MM.1S (cell line): ENCODE measurements at regions not wholly inside any gene's neighbourhood (a gene's known extent, or its start where the extent isn't known, plus 50 kb on each side); places are given as distances from the start of the nearest gene placed in this dataset.

Experiments used
- DNase-seq: peaks from one replicate; pipeline ENCODE4 v3.0.0-alpha.2; 2015
- H2AFZ ChIP-seq: fragments of 300-600 bp; sonication (generic); 2 replicates; pipeline ENCODE4 v1.6.0; 2016; ENCODE audit warnings: antibody characterized with exemption, low read length
- H3F3A ChIP-seq: fragments of 300-600 bp; sonication (generic); 2 replicates; pipeline ENCODE4 v1.6.1; 2016; ENCODE audit warnings: mild to moderate bottlenecking, antibody characterized with exemption, low read length, moderate library complexity, mixed read lengths; ENCODE audit not compliant: insufficient read depth
- H3K27ac ChIP-seq: fragments of 300-600 bp; sonication (generic); 2 replicates; pipeline ENCODE4 v1.5.1; 2016; ENCODE audit warnings: mild to moderate bottlenecking, low read length
- H3K27me3 ChIP-seq: fragments of 300-600 bp; sonication (generic); replicated peaks from 2 replicates; pipeline ENCODE4 v1.6.0; 2016; ENCODE audit warnings: low read length; ENCODE audit not compliant: insufficient read depth
- H3K36me3 ChIP-seq: fragments of 300-600 bp; sonication (generic); replicated peaks from 2 replicates; pipeline ENCODE4 v1.6.1; 2016; ENCODE audit warnings: mild to moderate bottlenecking, low read length, mixed read lengths; ENCODE audit not compliant: insufficient read depth
- H3K4me1 ChIP-seq: fragments of 300-600 bp; sonication (generic); 2 replicates; pipeline ENCODE4 v1.6.1; 2016; ENCODE audit warnings: low read length, mixed read lengths
- H3K4me2 ChIP-seq: fragments of 300-600 bp; sonication (generic); 2 replicates; pipeline ENCODE4 v1.6.0; 2016; ENCODE audit warnings: low read depth, low read length
- H3K4me3 ChIP-seq: fragments of 300-600 bp; sonication (generic); 2 replicates; pipeline ENCODE4 v1.5.1; 2016; ENCODE audit warnings: low read length, mixed read lengths
- H3K79me2 ChIP-seq: fragments of 300-600 bp; sonication (generic); 2 replicates; pipeline ENCODE4 v1.6.1; 2016; ENCODE audit warnings: mixed run types, low read length, mixed read lengths
- H3K9ac ChIP-seq: fragments of 300-600 bp; sonication (generic); 2 replicates; pipeline ENCODE4 v1.6.1; 2016; ENCODE audit warnings: low read length, mixed read lengths
- H3K9me2 ChIP-seq: fragments of 300-600 bp; sonication (generic); replicated peaks from 2 replicates; pipeline ENCODE4 v1.6.1; 2016; ENCODE audit warnings: mild to moderate bottlenecking, low read length, mixed read lengths; ENCODE audit not compliant: insufficient read depth
- H3K9me3 ChIP-seq: fragments of 300-600 bp; sonication (generic); replicated peaks from 2 replicates; pipeline ENCODE4 v1.6.1; 2016; ENCODE audit warnings: mild to moderate bottlenecking, low read length, mixed read lengths; ENCODE audit not compliant: insufficient read depth
- H4K20me1 ChIP-seq: fragments of 300-600 bp; sonication (generic); 2 replicates; pipeline ENCODE4 v1.6.1; 2016; ENCODE audit warnings: mild to moderate bottlenecking, low read length, moderate library complexity, mixed read lengths; ENCODE audit not compliant: insufficient read depth
- EZH2 ChIP-seq: fragments of 300-600 bp; sonication (generic); optimal IDR thresholded peaks from 2 replicates; pipeline ENCODE3; 2017; ENCODE audit warnings: low read depth, mild to moderate bottlenecking, antibody characterized with exemption, low read length, mixed read lengths
- EZH2phosphoT487 ChIP-seq: fragments of 300-600 bp; sonication (generic); IDR thresholded peaks from 2 replicates; pipeline ENCODE4 v1.6.1; 2018; ENCODE audit warnings: antibody characterized with exemption, low read length
- TF ChIP-seq, protein P1 (sequence below): fragments of 300-600 bp; sonication (generic); IDR thresholded peaks from 2 replicates; pipeline ENCODE4 v1.5.1; 2016; ENCODE audit warnings: antibody characterized with exemption, low read length, mixed read lengths

- no peaks in the 10 kb centered on the region for H4K20me1 ChIP-seq
- H3K9me2 ChIP-seq, result no peaks in the 10 kb centered on the region
- no peaks in the 10 kb centered on the region for H3K4me1 ChIP-seq
- no peak overlapping the region for H3K9ac ChIP-seq
- no peak overlapping the region for H2AFZ ChIP-seq
- H3K4me2 ChIP-seq, result no peak overlapping the region
- no peak overlapping the region for H3K4me3 ChIP-seq
- TF ChIP-seq EZH2phosphoT487 (no peak), EZH2 (no peak)
- TF ChIP-seq, protein P1, sequence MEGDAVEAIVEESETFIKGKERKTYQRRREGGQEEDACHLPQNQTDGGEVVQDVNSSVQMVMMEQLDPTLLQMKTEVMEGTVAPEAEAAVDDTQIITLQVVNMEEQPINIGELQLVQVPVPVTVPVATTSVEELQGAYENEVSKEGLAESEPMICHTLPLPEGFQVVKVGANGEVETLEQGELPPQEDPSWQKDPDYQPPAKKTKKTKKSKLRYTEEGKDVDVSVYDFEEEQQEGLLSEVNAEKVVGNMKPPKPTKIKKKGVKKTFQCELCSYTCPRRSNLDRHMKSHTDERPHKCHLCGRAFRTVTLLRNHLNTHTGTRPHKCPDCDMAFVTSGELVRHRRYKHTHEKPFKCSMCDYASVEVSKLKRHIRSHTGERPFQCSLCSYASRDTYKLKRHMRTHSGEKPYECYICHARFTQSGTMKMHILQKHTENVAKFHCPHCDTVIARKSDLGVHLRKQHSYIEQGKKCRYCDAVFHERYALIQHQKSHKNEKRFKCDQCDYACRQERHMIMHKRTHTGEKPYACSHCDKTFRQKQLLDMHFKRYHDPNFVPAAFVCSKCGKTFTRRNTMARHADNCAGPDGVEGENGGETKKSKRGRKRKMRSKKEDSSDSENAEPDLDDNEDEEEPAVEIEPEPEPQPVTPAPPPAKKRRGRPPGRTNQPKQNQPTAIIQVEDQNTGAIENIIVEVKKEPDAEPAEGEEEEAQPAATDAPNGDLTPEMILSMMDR, result no peak
- H3K79me2 ChIP-seq, result no peaks in the 10 kb centered on the region
- H3K27me3 ChIP-seq, result no peaks in the 10 kb centered on the region
- H3K9me3 ChIP-seq, result no peaks in the 10 kb centered on the region
- no peak for DNase-seq
- H3K27ac ChIP-seq, result no peak overlapping the region
- no peaks in the 10 kb centered on the region for H3K36me3 ChIP-seq
- no peaks in the 10 kb centered on the region for H3F3A ChIP-seq
Observed at GRCh38 chr5:30041291-30041690, 1152.2 kb upstream of the CDH6 start.

GRCh38 chr5:30040488-30041118, 1152.9 kb upstream of the CDH6 start:
- peak overlapping the region; percentile 28; the same call in 1 of the 2 replicates for H2AFZ ChIP-seq
- TF ChIP-seq EZH2phosphoT487 (no peak), EZH2 (no peak)
- TF ChIP-seq, protein P1, result peak; percentile 81
- H3K27me3 ChIP-seq, result no peaks in the 10 kb centered on the region

DNA sequence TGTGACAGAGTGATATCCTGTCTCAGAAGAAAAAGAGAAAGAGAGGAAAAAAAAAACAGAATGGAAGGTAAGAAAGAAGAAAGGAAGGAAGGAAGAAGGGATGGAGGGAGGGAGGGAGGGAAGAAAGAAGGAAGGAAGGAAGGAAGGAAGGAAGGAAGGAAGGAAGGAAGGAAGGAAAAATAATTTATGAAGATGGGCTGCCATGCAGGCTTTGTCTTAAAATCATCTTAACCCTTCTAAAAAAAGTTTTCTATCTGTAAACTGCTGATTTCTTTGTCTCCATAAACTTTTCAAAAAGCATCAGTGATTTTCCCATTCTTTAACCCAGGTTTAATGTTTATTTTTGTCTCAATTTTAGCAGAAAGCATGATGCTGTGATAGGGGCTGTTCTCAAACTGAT, 1154.1 kb upstream of the CDH6 start:
- no peaks in the 10 kb centered on the region for H3F3A ChIP-seq
- no peak overlapping the region for H3K4me3 ChIP-seq
- TF ChIP-seq EZH2 (no peak), EZH2phosphoT487 (no peak)
- TF ChIP-seq, protein P1, result no peak
- H3K9me3 ChIP-seq, result no peaks in the 10 kb centered on the region
- no peaks in the 10 kb centered on the region for H4K20me1 ChIP-seq
- no peak overlapping the region for H3K4me2 ChIP-seq
- H3K4me1 ChIP-seq, result no peaks in the 10 kb centered on the region
- no peak overlapping the region for H2AFZ ChIP-seq
- no peak overlapping the region for H3K27ac ChIP-seq
- no peaks in the 10 kb centered on the region for H3K27me3 ChIP-seq
- no peaks in the 10 kb centered on the region for H3K79me2 ChIP-seq
- H3K36me3 ChIP-seq, result no peaks in the 10 kb centered on the region
- no peak for DNase-seq
- H3K9me2 ChIP-seq, result no peaks in the 10 kb centered on the region
- H3K9ac ChIP-seq, result no peak overlapping the region

More at GRCh38 chr5:30040488-30041118, 1152.9 kb upstream of the CDH6 start:
- Histone ChIP-seq H3K4me2 (no peak overlapping the region), H3K4me1 (no peaks in the 10 kb centered on the region), H4K20me1 (no peaks in the 10 kb centered on the region), H3K27ac (no peak overlapping the region), H3K4me3 (no peak overlapping the region), H3K9me2 (no peaks in the 10 kb centered on the region), H3K79me2 (no peaks in the 10 kb centered on the region), H3K36me3 (no peaks in the 10 kb centered on the region), H3K9me3 (no peaks in the 10 kb centered on the region), H3F3A (no peaks in the 10 kb centered on the region), H3K9ac (no peak overlapping the region)
- DNase-seq, result peak; percentile 73
